22Rv1 (cell line): ENCODE measurements at regions not wholly inside any gene's neighbourhood (a gene's known extent, or its start where the extent isn't known, plus 50 kb on each side); places are given as distances from the start of the nearest gene placed in this dataset.

Source experiments
- CTCF ChIP-seq: fragments of 450-650 bp; IDR thresholded peaks from 2 replicates; pipeline ENCODE4 v1.5.1; 2017; ENCODE audit warnings: mild to moderate bottlenecking
- ZFX ChIP-seq: fragments of 450-650 bp; IDR thresholded peaks from 2 replicates; pipeline ENCODE4 v1.6.1; 2017; ENCODE audit warnings: antibody characterized with exemption, borderline replicate concordance

DNA sequence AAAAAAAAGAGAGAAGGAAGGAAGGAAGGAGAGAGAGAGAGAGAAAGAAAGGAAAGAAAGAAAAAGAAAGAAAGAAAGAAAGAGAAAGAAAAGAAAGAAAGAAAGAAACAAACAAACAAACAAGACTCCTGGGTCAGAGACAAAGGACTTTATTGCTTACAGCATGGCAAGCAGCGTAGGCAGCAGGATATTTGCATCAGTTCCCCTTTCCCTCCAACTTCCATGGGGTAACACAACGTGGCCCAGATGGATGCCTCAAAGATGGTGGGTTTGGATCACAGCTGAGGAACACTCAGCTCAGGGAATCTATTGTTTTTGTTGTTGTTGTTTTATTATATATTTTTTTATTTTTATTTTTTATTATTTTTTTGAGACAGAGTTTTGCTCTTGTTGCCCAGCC lies 128.5 kb upstream of the VKORC1L1 start:
- no peak for TF ChIP-seq CTCF
- TF ChIP-seq ZFX = no peak
